Peyer's patch (tissue), 4 donors: ENCODE measurements at regions not wholly inside any gene's neighbourhood (a gene's known extent, or its start where the extent isn't known, plus 50 kb on each side); places are given as distances from the start of the nearest gene placed in this dataset.

Experiments used
- DNase-seq, 3 donors: peaks; one replicate each; pipeline ENCODE4 v3.0.0-alpha.2; 2017 to 2019
- H3K27ac ChIP-seq, 4 donors: fragments of 200-600 bp; sonication (generic); one replicate each; pipeline ENCODE4 v1.5.1; 2016 to 2019
- H3K27me3 ChIP-seq, 2 donors: fragments of 200-600 bp; sonication (generic); one replicate each; pipeline ENCODE4 v1.5.1; 2019
- H3K36me3 ChIP-seq, 3 donors: fragments of 200-600 bp; sonication (generic); one replicate each; pipeline ENCODE4 v1.5.1; 2016 to 2019
- H3K4me1 ChIP-seq, 4 donors: fragments of 200-600 bp; sonication (generic); one replicate each; pipeline ENCODE4 v1.5.1; 2016 to 2019
- H3K4me3 ChIP-seq, 4 donors: fragments of 200-600 bp; sonication (generic); 1 replicate in 3 of 4; 2 replicates in 1 of 4; pipeline ENCODE4 v1.5.1; 2016 to 2019; ENCODE audit warnings: mild to moderate bottlenecking in 1 of 4
- H3K9me3 ChIP-seq, 4 donors: fragments of 200-600 bp; sonication (generic); one replicate each; pipeline ENCODE4 v1.5.1; 2016 to 2019; ENCODE audit warnings: mild to moderate bottlenecking in 1 of 4
- CTCF ChIP-seq, 6 experiments: fragments of 450-650 bp in 4 of 6; fragments of 200-600 bp in 2 of 6; sonication (generic) in 1 of 6; IDR thresholded peaks; one replicate each; pipeline ENCODE4 v1.5.1; 2017 to 2019; ENCODE audit warnings: antibody characterized with exemption in 6 of 6, mild to moderate bottlenecking in 3 of 6, moderate library complexity in 1 of 6
- POLR2A ChIP-seq, 2 donors: fragments of 450-650 bp; IDR thresholded peaks; one replicate each; pipeline ENCODE4 v1.5.1; 2017; ENCODE audit warnings: antibody characterized with exemption in 2 of 2, mild to moderate bottlenecking in 2 of 2, moderate library complexity in 2 of 2

- Histone ChIP-seq H3K4me1 (no peaks in the 10 kb centered on the region), H3K36me3 (no peaks in the 10 kb centered on the region), H3K4me3 (no peak overlapping the region), H3K27ac (no peak overlapping the region), H3K9me3 (no peaks in the 10 kb centered on the region), H3K27me3 (no peaks in the 10 kb centered on the region)
- no peak for DNase-seq
- TF ChIP-seq POLR2A (IDR thresholded peaks at IDR 0.05) (no peak), CTCF (IDR thresholded peaks at IDR 0.05) (no peak)
These were observed 350.8 kb downstream of the CDH2 start for GRCh38 chr18:27826101-27826500.

GRCh38 chr18:27825689-27826088 lies 351.2 kb downstream of the CDH2 start:
- TF ChIP-seq POLR2A (IDR thresholded peaks at IDR 0.05): no peak
- TF ChIP-seq CTCF (IDR thresholded peaks at IDR 0.05): no peak
- H3K27ac ChIP-seq: no peak overlapping the region
- no peaks in the 10 kb centered on the region for H3K36me3 ChIP-seq
- no peaks in the 10 kb centered on the region for H3K4me1 ChIP-seq
- H3K4me3 ChIP-seq: no peak overlapping the region
- DNase-seq: no peak
- H3K9me3 ChIP-seq: no peaks in the 10 kb centered on the region
- no peaks in the 10 kb centered on the region for H3K27me3 ChIP-seq

GRCh38 chr18:27824841-27825681 lies 351.9 kb downstream of the CDH2 start:
- Histone ChIP-seq H3K4me3 (no peak overlapping the region), H3K36me3 (no peaks in the 10 kb centered on the region), H3K4me1 (no peaks in the 10 kb centered on the region), H3K27ac (no peak overlapping the region), H3K9me3 (no peaks in the 10 kb centered on the region), H3K27me3 (no peaks in the 10 kb centered on the region)
- no peak for DNase-seq
- TF ChIP-seq POLR2A (IDR thresholded peaks at IDR 0.05): no peak
- no peak for TF ChIP-seq CTCF (IDR thresholded peaks at IDR 0.05)

- H3K27me3 ChIP-seq: no peaks in the 10 kb centered on the region
- TF ChIP-seq CTCF (IDR thresholded peaks at IDR 0.05) (no peak), POLR2A (IDR thresholded peaks at IDR 0.05) (no peak)
- no peak for DNase-seq
- no peaks in the 10 kb centered on the region for H3K9me3 ChIP-seq
- H3K36me3 ChIP-seq: no peaks in the 10 kb centered on the region
- no peaks in the 10 kb centered on the region for H3K4me1 ChIP-seq
- no peak overlapping the region for H3K4me3 ChIP-seq
- no peak overlapping the region for H3K27ac ChIP-seq
These were observed 352.7 kb downstream of the CDH2 start for GRCh38 chr18:27824275-27824674.

GRCh38 chr18:27823053-27823452 lies 353.9 kb downstream of the CDH2 start:
- no peaks in the 10 kb centered on the region for H3K27me3 ChIP-seq
- TF ChIP-seq POLR2A (IDR thresholded peaks at IDR 0.05): no peak
- H3K9me3 ChIP-seq: no peaks in the 10 kb centered on the region
- DNase-seq: no peak
- H3K36me3 ChIP-seq: no peaks in the 10 kb centered on the region
- no peaks in the 10 kb centered on the region for H3K4me1 ChIP-seq
- no peak overlapping the region for H3K4me3 ChIP-seq
- H3K27ac ChIP-seq: no peak overlapping the region

GRCh38 chr18:27808683-27809082 lies 368.2 kb downstream of the CDH2 start:
- H3K27ac ChIP-seq: no peak overlapping the region
- H3K4me3 ChIP-seq: no peak overlapping the region
- no peak for DNase-seq
- no peaks in the 10 kb centered on the region for H3K36me3 ChIP-seq
- H3K27me3 ChIP-seq: no peaks in the 10 kb centered on the region
- H3K4me1 ChIP-seq: no peaks in the 10 kb centered on the region
- H3K9me3 ChIP-seq: no peaks in the 10 kb centered on the region
- TF ChIP-seq CTCF (IDR thresholded peaks at IDR 0.05) (no peak), POLR2A (IDR thresholded peaks at IDR 0.05) (no peak)
